Thyroid gland (tissue), 4 donors: ENCODE measurements at regions not wholly inside any gene's neighbourhood (a gene's known extent, or its start where the extent isn't known, plus 50 kb on each side); places are given as distances from the start of the nearest gene placed in this dataset.
"Not testable (repeated sequence)": the region's sequence is repeated elsewhere in the genome, so short reads cannot be mapped to it uniquely, and the experiment has no call there.

Source experiments
- DNase-seq, 2 donors: peaks; one replicate each; pipeline ENCODE4 v3.0.0-alpha.2; 2019
- H3K27ac ChIP-seq, 3 donors: fragments of 200-600 bp; sonication (generic); 1 replicate in 2 of 3; 2 replicates in 1 of 3; pipeline ENCODE4 v1.5.1; 2016 to 2019; ENCODE audit warnings: mild to moderate bottlenecking in 1 of 3, moderate library complexity in 1 of 3
- H3K27me3 ChIP-seq: fragments of 200-600 bp; sonication (generic); one replicate; pipeline ENCODE4 v1.5.1; 2019
- H3K36me3 ChIP-seq, 2 donors: fragments of 200-600 bp; sonication (generic); one replicate each; pipeline ENCODE4 v1.5.1; 2016 to 2019
- H3K4me1 ChIP-seq, 2 donors: fragments of 200-600 bp; sonication (generic); one replicate each; pipeline ENCODE4 v1.5.1; 2017 to 2019
- H3K4me3 ChIP-seq, 3 donors: fragments of 200-600 bp; sonication (generic); replicated peaks in 1 of 3; 1 replicate in 2 of 3; 2 replicates in 1 of 3; pipeline ENCODE4 v1.5.1; 2016; ENCODE audit warnings: mild to moderate bottlenecking in 1 of 3
- H3K9me3 ChIP-seq: fragments of 200-600 bp; sonication (generic); one replicate; pipeline ENCODE4 v1.5.1; 2017
- CTCF ChIP-seq, 6 experiments: fragments of 200-600 bp in 3 of 6; fragments of 450-650 bp in 3 of 6; sonication (generic) in 3 of 6; IDR thresholded peaks; one replicate each; pipeline ENCODE4 v1.5.1; 2016 to 2019; ENCODE audit warnings: antibody characterized with exemption in 6 of 6, mild to moderate bottlenecking in 2 of 6, inconsistent platforms in 1 of 6, moderate library complexity in 1 of 6
- POLR2A ChIP-seq, 2 donors: fragments of 450-650 bp; IDR thresholded peaks; one replicate each; pipeline ENCODE4 v1.6.1; 2017; ENCODE audit warnings: antibody characterized with exemption in 2 of 2, mild to moderate bottlenecking in 2 of 2, moderate library complexity in 1 of 2
- WGBS, 2 donors: methylation state at CpG; one replicate each; pipeline ENCODE4 v1.1.5; 2017; 5-methylcytosine and 5-hydroxymethylcytosine counted together
- intact Hi-C: fragments of 100-400 bp; cut with DNase I; formaldehyde crosslinking; loops from one replicate; pipeline ENCODE4 v1.15.1; 2023

DNA sequence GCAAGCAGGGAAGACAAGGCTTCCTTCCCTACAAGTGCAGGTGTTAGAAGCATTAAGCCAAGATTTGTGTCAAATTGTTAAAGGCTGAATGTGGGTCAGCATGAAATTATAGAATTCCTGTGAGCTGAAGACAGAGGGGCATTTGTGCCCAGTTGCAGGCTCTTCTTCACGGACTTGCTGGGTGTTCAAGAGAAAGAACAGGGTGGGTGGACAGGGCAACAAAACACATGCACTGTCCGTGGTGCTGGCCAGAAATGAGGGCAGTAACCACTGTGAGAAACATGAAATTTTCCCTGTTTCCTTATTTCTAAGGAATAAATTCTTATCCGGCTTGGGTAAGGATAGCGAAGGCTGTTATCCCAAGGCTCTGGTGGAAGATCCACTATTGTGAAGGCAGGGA is 579.5 kb upstream of the HTR1E start:
- 68 to 73% methylated on average over 4 of the region's 4 CpGs for WGBS, 2 donors
- no peak overlapping the region for H3K27ac ChIP-seq
- no peaks in the 10 kb centered on the region for H3K27me3 ChIP-seq
- intact Hi-C loops: no loop called here
- no peak for TF ChIP-seq POLR2A (IDR thresholded peaks at IDR 0.05)
- TF ChIP-seq CTCF (IDR thresholded peaks at IDR 0.05): no peak
- H3K4me3 ChIP-seq: no peak overlapping the region
- H3K9me3 ChIP-seq: no peaks in the 10 kb centered on the region
- no peaks in the 10 kb centered on the region for H3K4me1 ChIP-seq
- H3K36me3 ChIP-seq: no peaks in the 10 kb centered on the region
- peak in 1 of 2 donors; percentile 12 for DNase-seq

DNA sequence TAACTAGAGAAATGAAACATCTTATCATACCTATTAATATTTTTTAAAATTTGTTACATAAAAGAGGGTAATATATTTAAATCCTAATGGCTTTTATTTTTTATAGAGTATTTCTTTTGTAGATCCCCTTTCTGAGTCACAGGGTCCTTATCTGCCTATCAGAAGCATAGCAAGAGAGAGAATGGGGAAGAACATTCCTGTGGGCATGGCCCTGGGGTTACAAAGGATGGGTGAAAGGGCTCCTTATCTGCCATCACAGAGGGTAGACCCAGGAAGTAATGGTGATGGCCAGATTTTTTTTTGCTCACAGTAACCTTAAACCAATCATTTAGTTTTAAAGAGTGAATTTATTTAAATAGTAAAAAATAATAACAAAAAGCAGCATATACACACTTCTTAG is 582.1 kb upstream of the HTR1E start:
- no peak for TF ChIP-seq POLR2A (IDR thresholded peaks at IDR 0.05)
- no peak for TF ChIP-seq CTCF (IDR thresholded peaks at IDR 0.05)
- no peak for DNase-seq
- H3K4me1 ChIP-seq: no peaks in the 10 kb centered on the region
- intact Hi-C loops: no loop called here
- no peak overlapping the region for H3K4me3 ChIP-seq
- no peaks in the 10 kb centered on the region for H3K9me3 ChIP-seq
- H3K27me3 ChIP-seq: no peaks in the 10 kb centered on the region
- no peak overlapping the region for H3K27ac ChIP-seq
- no peaks in the 10 kb centered on the region for H3K36me3 ChIP-seq

GRCh38 chr6:86331919-86332318 is 605.4 kb upstream of the HTR1E start:
- DNase-seq: peak in 1 of 2 donors; percentile 2
- Histone ChIP-seq H3K36me3 (no peaks in the 10 kb centered on the region), H3K4me3 (no peak overlapping the region), H3K9me3 (no peaks in the 10 kb centered on the region), H3K27me3 (no peaks in the 10 kb centered on the region), H3K27ac (peak overlapping the region; percentile 69 to 90 (median 78)), H3K4me1 (peaks cover 21 to 26% of the 10 kb centered on the region in 2 donors)
- intact Hi-C loops: no loop called here
- 27 to 33% methylated on average over 5 of the region's 5 CpGs for WGBS, 2 donors
- no peak for TF ChIP-seq CTCF (IDR thresholded peaks at IDR 0.05)
- no peak for TF ChIP-seq POLR2A (IDR thresholded peaks at IDR 0.05)

DNA sequence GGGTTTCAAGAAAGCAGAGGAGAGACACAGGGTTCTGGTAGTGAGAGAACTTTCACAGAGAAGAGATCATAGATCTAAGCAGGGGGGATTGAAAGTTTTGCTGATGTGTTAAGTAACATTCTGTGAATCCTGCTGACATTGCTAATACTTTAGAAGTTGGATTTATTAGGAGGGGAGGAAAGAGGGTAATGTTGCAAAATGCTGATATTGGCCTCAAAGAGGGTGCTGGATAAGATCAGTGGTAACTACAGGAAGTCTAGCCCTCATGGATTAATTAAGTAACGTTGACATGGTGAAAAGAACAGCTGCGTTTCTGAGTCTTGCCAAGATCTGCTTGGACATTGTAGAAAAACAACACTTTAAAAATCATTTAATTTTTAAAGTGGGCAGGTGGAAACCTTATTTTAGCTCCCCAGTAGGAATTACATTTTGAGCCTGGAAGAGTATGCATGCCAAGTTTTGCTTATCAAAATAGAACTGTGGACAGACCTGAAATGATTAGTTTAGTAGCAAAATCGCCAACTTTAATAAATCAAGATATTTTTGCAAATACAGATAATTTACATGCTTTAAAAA is 606.0 kb upstream of the HTR1E start:
- TF ChIP-seq CTCF (IDR thresholded peaks at IDR 0.05): no peak
- no peak for TF ChIP-seq POLR2A (IDR thresholded peaks at IDR 0.05)
- Histone ChIP-seq H3K27ac (peak overlapping the region; percentile 69 to 90 (median 78)), H3K27me3 (no peaks in the 10 kb centered on the region), H3K4me1 (peaks cover 21 to 26% of the 10 kb centered on the region in 2 donors), H3K36me3 (no peaks in the 10 kb centered on the region), H3K4me3 (no peak overlapping the region), H3K9me3 (no peaks in the 10 kb centered on the region)
- intact Hi-C loops: no loop called here
- DNase-seq: no peak
- WGBS, 2 donors: 18 to 21% methylated on average over 3 of the region's 3 CpGs

GRCh38 chr6:86306210-86306609 is 631.1 kb upstream of the HTR1E start:
- no peak overlapping the region for H3K27ac ChIP-seq
- no peaks in the 10 kb centered on the region for H3K9me3 ChIP-seq
- WGBS, 2 donors: 68 to 81% methylated on average over 4 of the region's 4 CpGs
- no peak overlapping the region for H3K4me3 ChIP-seq
- TF ChIP-seq POLR2A (IDR thresholded peaks at IDR 0.05): no peak
- no peaks in the 10 kb centered on the region for H3K36me3 ChIP-seq
- DNase-seq: no peak
- no peaks in the 10 kb centered on the region for H3K27me3 ChIP-seq
- H3K4me1 ChIP-seq: no peaks in the 10 kb centered on the region
- intact Hi-C loops: no loop called here

DNA sequence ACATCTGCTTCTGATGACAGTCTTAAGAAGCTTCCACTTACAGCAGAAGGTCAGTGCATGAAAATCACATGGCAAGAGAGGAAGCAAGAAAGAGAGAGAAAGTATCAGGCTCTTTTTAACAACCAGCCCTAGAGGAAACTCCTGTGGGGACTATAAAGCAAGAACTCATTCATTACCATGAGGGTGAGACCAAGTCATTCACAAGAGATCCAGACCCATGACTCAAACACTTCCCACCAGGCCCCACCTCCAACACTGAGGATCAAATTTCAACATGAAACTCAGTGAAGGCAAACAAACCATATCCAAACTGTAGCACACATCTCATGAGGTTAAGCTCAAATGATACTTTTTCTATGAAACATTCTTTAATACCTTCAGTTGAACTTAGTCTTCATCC is 643.2 kb upstream of the SYNCRIP start:
- no peak overlapping the region for H3K27ac ChIP-seq
- no peak for DNase-seq
- intact Hi-C loops: no loop called here
- TF ChIP-seq CTCF (IDR thresholded peaks at IDR 0.05) (no peak), POLR2A (IDR thresholded peaks at IDR 0.05) (no peak)
- no peak overlapping the region for H3K4me3 ChIP-seq
- H3K9me3 ChIP-seq: no peaks in the 10 kb centered on the region
- no peaks in the 10 kb centered on the region for H3K36me3 ChIP-seq
- H3K4me1 ChIP-seq: no peaks in the 10 kb centered on the region
- no peaks in the 10 kb centered on the region for H3K27me3 ChIP-seq

- intact Hi-C loops, H3K27me3 ChIP-seq, H3K4me1 ChIP-seq, H3K36me3 ChIP-seq, H3K9me3 ChIP-seq, H3K27ac ChIP-seq, DNase-seq, H3K4me3 ChIP-seq: not testable (repeated sequence)
- 89 to 98% methylated on average over 2 to 14 of the region's 22 CpGs for WGBS, 2 donors
Measured at GRCh38 chr6:86284809-86285480, 642.3 kb upstream of the SYNCRIP start.

DNA sequence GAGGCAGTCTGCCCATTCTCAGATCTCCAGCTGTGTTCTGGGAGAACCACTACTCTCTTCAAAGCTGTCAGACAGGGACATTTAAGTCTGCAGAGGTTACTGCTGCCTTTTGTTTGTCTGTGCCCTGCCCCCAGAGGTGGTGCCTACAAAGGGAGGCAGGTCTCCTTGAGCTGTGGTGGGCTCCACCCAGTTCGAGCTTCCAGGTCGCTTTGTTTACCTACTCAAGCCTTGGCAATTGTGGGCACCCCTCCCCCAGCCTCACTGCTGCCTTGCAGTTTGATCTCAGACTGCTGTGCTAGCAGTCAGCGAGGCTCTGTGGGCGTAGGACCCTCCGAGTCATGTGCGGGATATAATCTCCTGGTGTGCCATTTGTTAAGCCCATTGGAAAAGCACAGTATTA is 640.9 kb upstream of the SYNCRIP start:
- H3K27ac ChIP-seq, intact Hi-C loops, H3K4me1 ChIP-seq, H3K27me3 ChIP-seq, H3K4me3 ChIP-seq, H3K36me3 ChIP-seq, DNase-seq, H3K9me3 ChIP-seq: not testable (repeated sequence)
- WGBS, 2 donors: 88 to 89% methylated on average over 6 of the region's 6 CpGs
